NCI-H2081 treated with DMSO at 0.1 percent for 48 hours (cell line): ENCODE measurements at regions not wholly inside any gene's neighbourhood (a gene's known extent, or its start where the extent isn't known, plus 50 kb on each side); places are given as distances from the start of the nearest gene placed in this dataset.

Source experiments
- DNase-seq: peaks from one replicate; lab custom pipeline; 2025; lab: John Stamatoyannopoulos, UW

DNA sequence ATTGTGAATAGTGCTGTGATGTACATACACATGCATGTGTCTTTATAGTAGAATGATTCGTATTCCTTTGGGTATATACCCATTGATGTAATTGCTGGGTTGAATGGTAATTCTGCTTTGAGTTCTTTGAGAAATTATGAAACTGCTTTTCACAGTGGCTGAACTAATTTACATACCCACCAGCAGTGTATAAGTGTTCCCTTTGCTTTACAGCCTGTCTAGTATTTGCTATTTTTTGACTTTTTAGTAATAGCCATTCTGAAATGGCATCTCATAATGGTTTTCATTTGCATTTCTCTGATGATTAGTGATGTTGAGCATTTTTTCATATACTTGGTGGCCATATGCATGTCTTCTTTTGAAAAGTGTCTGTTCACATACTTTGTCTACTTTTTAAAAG lies 54.5 kb upstream of the FAM78B start:
- no peak for DNase-seq

GRCh38 chr1:166233750-166234366 lies 67.1 kb upstream of the FAM78B start:
- no peak for DNase-seq

DNA sequence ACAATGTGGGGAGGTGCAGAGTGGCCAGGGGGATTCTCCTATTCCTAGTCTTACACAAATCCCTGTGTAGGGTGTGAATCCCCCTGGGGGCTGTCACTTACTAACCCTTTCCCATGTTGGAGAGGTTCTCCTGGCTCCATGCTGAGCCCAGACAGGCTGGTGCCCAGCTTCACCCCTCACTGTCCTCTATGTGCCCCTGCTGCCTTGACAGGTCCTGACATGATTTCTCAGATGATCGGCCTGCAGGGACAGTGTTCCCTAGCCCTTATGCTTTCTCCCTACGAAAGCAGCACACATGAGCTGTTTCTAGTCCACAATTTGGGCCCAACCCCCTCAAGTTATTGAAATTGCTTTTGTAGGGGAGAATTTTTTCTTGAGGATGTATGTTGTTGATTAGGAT lies 68.9 kb upstream of the FAM78B start:
- DNase-seq, result no peak

DNA sequence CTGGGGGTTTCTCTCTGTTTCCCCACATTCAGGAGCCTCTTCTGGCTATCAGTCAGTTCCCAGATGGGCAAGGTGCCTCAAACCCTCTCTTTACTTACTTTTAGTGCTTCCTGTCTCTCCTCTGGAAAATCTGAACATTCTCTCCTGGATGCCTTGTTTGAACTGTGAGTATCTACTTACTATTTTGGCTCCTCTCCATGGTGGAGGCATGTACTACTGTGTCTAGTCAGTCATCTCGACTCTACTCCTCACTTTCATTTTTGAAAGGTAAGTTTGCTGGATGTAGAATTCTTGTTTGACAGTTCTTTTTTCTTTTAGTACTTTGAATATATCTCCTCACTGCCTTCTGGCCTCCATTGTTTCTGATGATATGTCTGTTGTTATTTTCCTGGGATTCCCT lies 70.9 kb upstream of the FAM78B start:
- DNase-seq, result no peak

DNA sequence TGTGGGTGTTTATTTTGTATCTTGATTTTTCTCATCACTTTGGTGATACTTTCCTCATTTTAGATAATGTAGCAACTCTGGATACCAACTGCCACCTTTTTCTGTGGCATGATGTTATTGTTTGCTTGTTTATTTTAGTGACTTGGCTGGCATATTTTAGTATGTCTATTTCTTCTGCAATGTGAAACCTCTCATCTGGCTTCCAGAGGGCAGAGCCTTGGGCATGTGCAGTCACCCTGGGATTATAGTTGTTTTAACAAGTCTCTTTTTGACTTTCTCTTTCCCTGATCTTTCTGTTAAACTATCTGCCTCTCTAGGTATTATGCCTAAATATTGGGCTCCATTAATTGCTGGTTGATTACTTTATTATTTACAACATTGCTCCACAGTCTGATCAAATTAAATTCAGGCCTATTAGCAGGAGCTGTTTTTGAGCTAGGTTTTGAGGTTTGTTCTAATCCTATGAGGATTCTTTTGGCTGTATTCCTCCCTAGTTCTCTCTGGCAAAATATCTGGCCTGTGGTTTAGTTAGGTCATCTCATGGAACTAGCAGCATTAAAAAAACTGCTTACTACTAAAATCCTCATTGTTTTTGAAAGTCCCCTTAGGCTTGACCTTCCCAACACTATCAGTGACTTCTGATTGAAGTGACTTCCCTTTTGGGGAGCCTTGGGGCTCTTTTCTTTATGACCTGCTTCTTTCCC lies 86.4 kb upstream of the FAM78B start:
- no peak for DNase-seq

DNA sequence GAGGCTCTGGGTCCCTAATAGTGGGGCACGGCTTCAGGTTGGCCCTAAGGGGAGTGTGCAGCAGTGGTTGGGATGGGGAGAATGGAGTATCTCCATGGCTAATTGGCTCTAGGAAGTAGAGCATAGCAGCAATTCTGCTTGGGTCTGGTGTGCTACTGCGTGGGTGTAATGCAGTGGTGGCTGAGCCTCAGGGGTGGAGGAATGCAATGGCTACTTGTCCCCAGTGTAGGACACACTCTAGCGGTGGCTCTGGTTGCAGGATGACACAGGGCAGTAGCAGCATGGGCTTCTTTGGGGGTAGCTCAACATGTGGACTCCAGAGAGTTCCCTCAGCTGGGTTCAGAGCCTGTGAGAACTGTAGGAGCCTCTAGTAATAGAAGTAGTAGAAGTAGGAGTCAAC lies 91.2 kb upstream of the FAM78B start:
- DNase-seq, result no peak

- DNase-seq, result no peak
Measured at GRCh38 chr1:166261511-166261910, 94.7 kb upstream of the FAM78B start.

GRCh38 chr1:166270476-166271150 lies 103.8 kb upstream of the FAM78B start:
- no peak for DNase-seq

GRCh38 chr1:166271151-166271538 lies 104.3 kb upstream of the FAM78B start:
- no peak for DNase-seq

- DNase-seq, result no peak
Measured at GRCh38 chr1:166272155-166272554, 105.4 kb upstream of the FAM78B start.

DNA sequence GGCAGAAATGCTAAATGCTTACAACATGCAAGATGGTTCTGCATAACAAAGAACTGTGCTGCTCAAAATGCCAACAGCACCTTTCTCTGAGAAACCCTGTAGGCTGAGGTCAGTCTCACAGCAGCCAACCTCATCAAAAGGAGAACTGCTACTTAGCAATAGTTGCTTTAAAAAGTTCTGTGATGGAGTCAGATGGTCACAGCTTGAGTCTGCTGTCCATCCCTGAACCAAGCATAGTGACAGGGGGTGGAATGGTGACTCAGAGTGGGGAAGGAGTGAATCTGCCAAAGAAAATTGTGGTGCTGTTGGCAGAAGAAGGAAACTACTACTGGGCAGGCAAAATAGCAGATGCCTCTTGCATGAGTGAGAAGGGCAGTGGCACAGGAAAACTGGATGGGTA lies 106.0 kb upstream of the FAM78B start:
- no peak for DNase-seq

DNA sequence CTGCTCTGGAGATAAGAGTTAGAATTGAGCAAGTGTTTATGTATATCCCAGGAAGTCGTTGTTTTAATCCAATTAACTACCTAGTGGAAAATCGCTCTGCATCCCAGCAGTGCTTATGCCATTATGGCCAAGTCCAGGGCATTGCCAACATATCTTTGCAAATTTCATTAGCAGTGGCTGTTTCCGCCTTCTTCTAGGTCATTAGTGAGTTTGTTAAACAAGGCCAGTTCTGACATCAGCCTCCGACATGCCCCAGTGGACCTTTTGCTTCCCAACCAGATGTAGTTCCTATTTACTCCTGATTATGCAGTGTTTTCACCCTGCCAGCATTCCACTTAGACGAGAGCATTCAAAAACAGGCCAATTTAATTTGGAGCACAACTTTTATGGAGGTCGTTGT lies 106.8 kb upstream of the FAM78B start:
- DNase-seq, result no peak

- DNase-seq, result no peak
Measured at GRCh38 chr1:166282391-166283137, 115.8 kb upstream of the FAM78B start.

GRCh38 chr1:166283190-166283589 lies 116.4 kb upstream of the FAM78B start:
- no peak for DNase-seq

DNA sequence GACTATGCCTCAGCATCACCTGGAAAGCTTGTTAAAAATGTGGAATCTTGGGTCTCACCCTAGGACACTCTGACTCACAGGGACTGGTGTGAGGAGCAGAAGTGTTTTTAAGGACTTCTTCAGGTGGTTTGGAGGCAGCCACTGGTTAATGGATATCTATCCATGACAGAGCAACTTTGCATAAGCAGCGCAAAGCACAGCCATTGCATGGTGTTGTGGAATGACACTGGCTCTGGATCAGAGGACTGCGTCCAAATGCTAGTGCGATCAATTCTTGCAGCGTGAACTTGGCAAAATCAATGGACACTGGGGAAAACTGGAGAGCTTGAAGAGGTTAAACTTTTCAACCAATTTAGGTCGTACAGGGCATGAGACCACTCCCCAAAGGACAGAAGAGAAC lies 116.8 kb upstream of the FAM78B start:
- DNase-seq, result no peak

DNA sequence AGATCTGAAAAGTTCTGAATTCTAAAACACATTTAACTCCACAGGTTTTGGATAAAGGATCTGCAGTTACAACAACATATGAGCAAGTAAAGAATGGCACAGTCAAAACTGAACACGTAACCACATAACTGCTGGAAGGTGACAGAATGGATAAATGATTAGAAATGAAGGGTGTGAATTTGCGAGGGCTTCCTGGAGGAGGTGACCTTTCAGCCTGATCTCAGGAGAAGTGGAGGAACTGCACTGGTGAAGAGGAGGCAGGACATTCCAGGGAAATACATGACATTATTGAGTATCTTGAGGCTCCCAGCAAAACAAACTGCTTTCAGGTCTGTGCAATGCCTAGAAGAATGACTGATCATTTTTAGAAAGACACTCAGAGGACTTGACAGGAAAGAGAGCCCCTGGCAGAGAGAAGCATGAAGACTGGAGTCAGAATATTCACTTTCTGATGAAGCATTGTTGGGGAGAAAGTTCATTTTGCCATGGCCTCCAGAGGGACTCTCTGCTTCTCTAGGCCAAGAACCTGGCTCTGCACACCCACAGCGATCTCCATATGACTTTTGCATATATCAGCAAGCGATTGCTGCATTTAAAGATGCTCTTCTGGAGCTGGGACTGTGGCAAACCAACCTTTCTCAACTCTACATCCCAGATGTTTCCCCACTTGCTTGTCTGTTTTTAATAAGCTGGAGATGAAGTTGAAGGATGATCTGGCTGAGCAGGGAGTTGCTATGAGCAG lies 122.7 kb upstream of the FAM78B start:
- no peak for DNase-seq

GRCh38 chr1:166295656-166296055 lies 128.9 kb upstream of the FAM78B start:
- DNase-seq, result no peak

- no peak for DNase-seq
Measured at GRCh38 chr1:166297993-166298392, 131.2 kb upstream of the FAM78B start.

- no peak for DNase-seq
Measured at GRCh38 chr1:166300767-166301166, 134.0 kb upstream of the FAM78B start.

GRCh38 chr1:166302989-166303758 lies 136.4 kb upstream of the FAM78B start:
- no peak for DNase-seq

DNA sequence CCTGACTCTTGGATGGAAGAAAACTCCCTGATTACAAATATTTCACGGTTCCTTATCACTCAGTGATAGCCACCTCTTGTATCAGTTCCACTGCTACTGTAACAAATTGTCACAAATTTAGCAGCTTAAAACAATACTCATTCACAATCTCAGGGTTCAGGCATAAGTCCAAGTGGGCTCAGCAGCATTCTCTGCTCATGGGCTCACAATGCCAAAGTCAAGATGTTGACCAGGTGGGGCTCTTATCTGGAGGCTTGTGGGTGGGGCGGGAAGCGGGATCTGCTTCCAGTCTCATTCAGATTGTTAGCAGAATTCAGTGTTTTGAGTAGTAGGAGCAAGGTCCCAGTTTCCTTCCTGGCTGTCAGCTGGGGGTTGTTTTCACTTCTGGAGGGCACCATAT lies 137.3 kb upstream of the FAM78B start:
- DNase-seq, result no peak
